ENCODE measurements at regions not wholly inside any gene's neighbourhood (a gene's known extent, or its start where the extent isn't known, plus 50 kb on each side); places are given as distances from the start of the nearest gene placed in this dataset.
"Not testable (repeated sequence)": the region's sequence is repeated elsewhere in the genome, so short reads cannot be mapped to it uniquely, and the experiment has no call there.

GRCh38 chr7:76771980-76772379 is 144.9 kb upstream of the POMZP3 start:
- not testable (repeated sequence) for TF ChIP-seq CTCF (IDR thresholded peaks at IDR 0.05; ENCODE audit: low read depth, low read length); EZH2phosphoT487 (IDR thresholded peaks at IDR 0.05; ENCODE audit: low read depth)
